ENCODE measurements at regions not wholly inside any gene's neighbourhood (a gene's known extent, or its start where the extent isn't known, plus 50 kb on each side); places are given as distances from the start of the nearest gene placed in this dataset.

DNA sequence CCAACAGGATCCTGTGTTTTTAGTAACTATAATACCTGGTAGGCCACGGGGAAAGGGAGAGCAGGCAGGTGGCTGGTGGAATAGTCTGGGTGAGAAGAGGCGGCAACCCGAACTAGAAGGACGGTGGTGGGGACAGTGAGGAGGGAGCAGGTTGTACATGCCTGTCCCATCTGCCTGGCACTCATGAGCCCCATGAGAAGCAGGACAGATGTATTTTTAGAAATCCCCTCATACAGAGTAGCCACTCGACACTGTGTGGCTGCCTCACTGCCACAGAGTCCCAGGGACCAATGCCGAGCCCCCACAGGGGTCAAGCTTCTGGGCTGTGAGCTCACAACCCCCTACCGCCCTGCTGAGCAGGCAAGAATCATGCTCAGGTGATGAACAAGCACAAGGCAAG, 136.6 kb downstream of the SEC61B start:
- CTCF ChIA-PET, result no interaction called here
- no peak for ATAC-seq
- no peaks in the 10 kb centered on the region; the same call in none of the 2 replicates for H3K27me3 Mint-ChIP-seq (ENCODE audit: low read depth)
- DNase-seq (ENCODE audit: low spot score), result no peak
- H3K4me1 Mint-ChIP-seq, result no peaks in the 10 kb centered on the region
- TF ChIP-seq, protein P1, sequence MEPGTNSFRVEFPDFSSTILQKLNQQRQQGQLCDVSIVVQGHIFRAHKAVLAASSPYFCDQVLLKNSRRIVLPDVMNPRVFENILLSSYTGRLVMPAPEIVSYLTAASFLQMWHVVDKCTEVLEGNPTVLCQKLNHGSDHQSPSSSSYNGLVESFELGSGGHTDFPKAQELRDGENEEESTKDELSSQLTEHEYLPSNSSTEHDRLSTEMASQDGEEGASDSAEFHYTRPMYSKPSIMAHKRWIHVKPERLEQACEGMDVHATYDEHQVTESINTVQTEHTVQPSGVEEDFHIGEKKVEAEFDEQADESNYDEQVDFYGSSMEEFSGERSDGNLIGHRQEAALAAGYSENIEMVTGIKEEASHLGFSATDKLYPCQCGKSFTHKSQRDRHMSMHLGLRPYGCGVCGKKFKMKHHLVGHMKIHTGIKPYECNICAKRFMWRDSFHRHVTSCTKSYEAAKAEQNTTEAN (CRISPR knock-in tag; IDR thresholded peaks at IDR 0.05), result no peak
- TF ChIP-seq ETV6 (CRISPR knock-in tag; IDR thresholded peaks at IDR 0.05) (no peak), FOXK1 (CRISPR knock-in tag; IDR thresholded peaks at IDR 0.05) (no peak), MYBL2 (CRISPR knock-in tag; IDR thresholded peaks at IDR 0.05) (no peak), ESRRA (CRISPR knock-in tag; IDR thresholded peaks at IDR 0.05; ENCODE audit: borderline replicate concordance) (no peak), ZNF416 (CRISPR knock-in tag; IDR thresholded peaks at IDR 0.05) (no peak), TCF7 (CRISPR knock-in tag; IDR thresholded peaks at IDR 0.05; ENCODE audit: low read depth) (no peak)
- TF ChIP-seq, protein P2, sequence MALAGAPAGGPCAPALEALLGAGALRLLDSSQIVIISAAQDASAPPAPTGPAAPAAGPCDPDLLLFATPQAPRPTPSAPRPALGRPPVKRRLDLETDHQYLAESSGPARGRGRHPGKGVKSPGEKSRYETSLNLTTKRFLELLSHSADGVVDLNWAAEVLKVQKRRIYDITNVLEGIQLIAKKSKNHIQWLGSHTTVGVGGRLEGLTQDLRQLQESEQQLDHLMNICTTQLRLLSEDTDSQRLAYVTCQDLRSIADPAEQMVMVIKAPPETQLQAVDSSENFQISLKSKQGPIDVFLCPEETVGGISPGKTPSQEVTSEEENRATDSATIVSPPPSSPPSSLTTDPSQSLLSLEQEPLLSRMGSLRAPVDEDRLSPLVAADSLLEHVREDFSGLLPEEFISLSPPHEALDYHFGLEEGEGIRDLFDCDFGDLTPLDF (CRISPR knock-in tag; IDR thresholded peaks at IDR 0.05), result no peak
- TF ChIP-seq, protein P3, sequence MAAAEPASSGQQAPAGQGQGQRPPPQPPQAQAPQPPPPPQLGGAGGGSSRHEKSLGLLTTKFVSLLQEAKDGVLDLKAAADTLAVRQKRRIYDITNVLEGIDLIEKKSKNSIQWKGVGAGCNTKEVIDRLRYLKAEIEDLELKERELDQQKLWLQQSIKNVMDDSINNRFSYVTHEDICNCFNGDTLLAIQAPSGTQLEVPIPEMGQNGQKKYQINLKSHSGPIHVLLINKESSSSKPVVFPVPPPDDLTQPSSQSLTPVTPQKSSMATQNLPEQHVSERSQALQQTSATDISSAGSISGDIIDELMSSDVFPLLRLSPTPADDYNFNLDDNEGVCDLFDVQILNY (CRISPR knock-in tag; IDR thresholded peaks at IDR 0.05), result no peak
- TF ChIP-seq, protein P4, sequence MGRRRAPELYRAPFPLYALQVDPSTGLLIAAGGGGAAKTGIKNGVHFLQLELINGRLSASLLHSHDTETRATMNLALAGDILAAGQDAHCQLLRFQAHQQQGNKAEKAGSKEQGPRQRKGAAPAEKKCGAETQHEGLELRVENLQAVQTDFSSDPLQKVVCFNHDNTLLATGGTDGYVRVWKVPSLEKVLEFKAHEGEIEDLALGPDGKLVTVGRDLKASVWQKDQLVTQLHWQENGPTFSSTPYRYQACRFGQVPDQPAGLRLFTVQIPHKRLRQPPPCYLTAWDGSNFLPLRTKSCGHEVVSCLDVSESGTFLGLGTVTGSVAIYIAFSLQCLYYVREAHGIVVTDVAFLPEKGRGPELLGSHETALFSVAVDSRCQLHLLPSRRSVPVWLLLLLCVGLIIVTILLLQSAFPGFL (CRISPR knock-in tag; IDR thresholded peaks at IDR 0.05; ENCODE audit: borderline replicate concordance), result no peak
- H3K4me3 Mint-ChIP-seq, result no peak overlapping the region
- no peaks in the 10 kb centered on the region for H3K36me3 Mint-ChIP-seq
- H3K27ac Mint-ChIP-seq, result no peak overlapping the region
- H3K9me3 Mint-ChIP-seq, result no peaks in the 10 kb centered on the region
- POLR2A ChIA-PET, result no interaction called here

DNA sequence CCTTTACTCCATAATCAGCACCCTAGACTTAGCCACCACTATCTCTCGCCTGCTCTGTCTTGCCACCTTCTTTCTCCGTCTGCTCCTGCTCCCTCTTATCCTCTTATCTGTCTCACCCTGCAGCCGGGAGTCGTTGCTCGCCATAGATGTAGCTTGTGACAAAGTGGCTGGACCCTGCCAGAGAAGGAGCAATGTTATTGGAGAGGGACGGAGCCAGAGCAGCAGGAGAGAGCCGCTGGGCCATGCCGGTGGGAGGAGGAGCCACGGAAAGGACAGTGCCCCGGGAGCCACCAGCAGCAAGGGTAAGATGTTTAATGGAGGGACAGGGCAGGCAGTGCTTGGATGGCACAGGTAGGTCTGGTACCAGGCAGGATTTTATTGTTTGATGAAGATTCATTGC, 137.3 kb downstream of the SEC61B start:
- CTCF ChIA-PET, result no interaction called here
- H3K36me3 Mint-ChIP-seq, result no peaks in the 10 kb centered on the region
- no peak overlapping the region for H3K4me3 Mint-ChIP-seq
- TF ChIP-seq ZNF219 (CRISPR knock-in tag; IDR thresholded peaks at IDR 0.05; ENCODE audit: borderline replicate concordance), result no peak
- H3K4me1 Mint-ChIP-seq, result no peaks in the 10 kb centered on the region
- POLR2A ChIA-PET, result no interaction called here
- no peaks in the 10 kb centered on the region for H3K9me3 Mint-ChIP-seq
- no peak for ATAC-seq
- H3K27me3 Mint-ChIP-seq (ENCODE audit: low read depth), result no peaks in the 10 kb centered on the region; the same call in none of the 2 replicates
- H3K27ac Mint-ChIP-seq, result no peak overlapping the region
- no peak for DNase-seq (ENCODE audit: low spot score)

DNA sequence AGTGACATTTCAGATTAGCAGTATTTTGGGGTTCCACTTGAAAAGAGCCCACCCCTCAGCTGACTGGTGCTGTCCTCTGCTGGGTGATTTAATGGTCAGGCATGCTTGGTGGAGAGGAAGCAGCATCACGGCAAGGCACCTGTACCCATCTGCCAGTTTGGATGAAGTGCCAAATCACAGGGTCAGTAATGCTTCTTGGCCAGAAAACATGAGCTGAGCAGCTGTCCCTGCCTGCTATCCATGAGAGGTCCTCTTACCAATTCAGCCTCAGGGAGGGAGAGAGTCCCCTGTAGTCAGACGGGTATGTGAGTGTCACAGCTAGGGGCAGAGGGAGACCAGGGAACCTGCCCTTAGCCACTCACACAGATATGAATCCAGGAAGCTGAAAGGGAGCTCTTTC, 137.9 kb downstream of the SEC61B start:
- Mint-ChIP-seq H3K27me3 (ENCODE audit: low read depth) (no peaks in the 10 kb centered on the region; the same call in none of the 2 replicates), H3K36me3 (no peaks in the 10 kb centered on the region), H3K4me3 (no peak overlapping the region), H3K27ac (no peak overlapping the region), H3K9me3 (0 out of 2 replicates have a peak, but pooled peaks cover 3% of the 10 kb centered on the region), H3K4me1 (no peaks in the 10 kb centered on the region)
- ATAC-seq (no peak), DNase-seq (ENCODE audit: low spot score) (no peak)
- TF ChIP-seq NFATC4 (CRISPR knock-in tag; IDR thresholded peaks at IDR 0.05) (no peak), ZNF232 (CRISPR knock-in tag; IDR thresholded peaks at IDR 0.05) (no peak), ZNF396 (CRISPR knock-in tag; IDR thresholded peaks at IDR 0.05; ENCODE audit: borderline replicate concordance) (no peak), JUN (CRISPR knock-in tag; IDR thresholded peaks at IDR 0.05) (no peak), NFE2L1 (CRISPR knock-in tag; IDR thresholded peaks at IDR 0.05) (no peak), TEAD4 (CRISPR knock-in tag; IDR thresholded peaks at IDR 0.05) (no peak), FOXJ3 (CRISPR knock-in tag; IDR thresholded peaks at IDR 0.05; ENCODE audit: borderline replicate concordance) (no peak), CREB1 (CRISPR knock-in tag; IDR thresholded peaks at IDR 0.05) (no peak), CREM (CRISPR knock-in tag; IDR thresholded peaks at IDR 0.05) (no peak), GTF2I (CRISPR knock-in tag; conservative IDR thresholded peaks at IDR 0.05) (no peak)
- TF ChIP-seq, protein P5, sequence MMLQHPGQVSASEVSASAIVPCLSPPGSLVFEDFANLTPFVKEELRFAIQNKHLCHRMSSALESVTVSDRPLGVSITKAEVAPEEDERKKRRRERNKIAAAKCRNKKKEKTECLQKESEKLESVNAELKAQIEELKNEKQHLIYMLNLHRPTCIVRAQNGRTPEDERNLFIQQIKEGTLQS (CRISPR knock-in tag; conservative IDR thresholded peaks at IDR 0.05), result no peak
- POLR2A ChIA-PET, result no interaction called here
- CTCF ChIA-PET, result no interaction called here

All from WTC11 (cell line).